Neuronal stem cell (in vitro differentiated cells): ENCODE measurements at regions not wholly inside any gene's neighbourhood (a gene's known extent, or its start where the extent isn't known, plus 50 kb on each side); places are given as distances from the start of the nearest gene placed in this dataset.
A peak's percentile ranks its signal among the peaks of the same experiment; 100 is the strongest.

Experiments used
- DNase-seq: peaks from one replicate; pipeline ENCODE4 v3.0.0-alpha.2; 2013; ENCODE audit warnings: low spot score
- H2AFZ ChIP-seq: one replicate; pipeline ENCODE4 v1.6.1; 2013; ENCODE audit warnings: mild to moderate bottlenecking, low read length, inconsistent platforms
- H2AK5ac ChIP-seq: 2 replicates; pipeline ENCODE4 v1.6.1; 2013; ENCODE audit warnings: low read depth, mild to moderate bottlenecking, inconsistent platforms, low read length, moderate library complexity, mixed read lengths
- H2BK120ac ChIP-seq: 2 replicates; pipeline ENCODE4 v1.6.1; 2013; ENCODE audit warnings: low read depth, mild to moderate bottlenecking, inconsistent platforms, low read length, moderate library complexity, mixed read lengths
- H2BK12ac ChIP-seq: one replicate; pipeline ENCODE4 v1.6.1; 2013; ENCODE audit warnings: low read length, inconsistent platforms
- H2BK15ac ChIP-seq: 2 replicates; pipeline ENCODE4 v1.6.1; 2013; ENCODE audit warnings: mild to moderate bottlenecking, low read length, inconsistent platforms, mixed read lengths
- H2BK5ac ChIP-seq: one replicate; pipeline ENCODE4 v1.6.1; 2013; ENCODE audit warnings: inconsistent platforms, mild to moderate bottlenecking, low read length, moderate library complexity
- H3K14ac ChIP-seq: one replicate; pipeline ENCODE4 v1.6.1; 2013; ENCODE audit warnings: low read length, inconsistent platforms
- H3K18ac ChIP-seq: 2 replicates; pipeline ENCODE4 v1.6.1; 2013; ENCODE audit warnings: low read length, inconsistent platforms
- H3K23ac ChIP-seq: 2 replicates; pipeline ENCODE4 v1.6.1; 2013; ENCODE audit warnings: low read depth, mild to moderate bottlenecking, mixed read lengths, low read length, inconsistent platforms; ENCODE audit not compliant: poor library complexity
- H3K27ac ChIP-seq: replicated peaks from 3 replicates; pipeline ENCODE4 v1.5.1; 2013; ENCODE audit warnings: low read length, inconsistent platforms
- H3K27me3 ChIP-seq, 3 experiments: 2 replicates each; pipeline ENCODE4 v1.6.1; 2013; ENCODE audit warnings: low read length in 3 of 3, mild to moderate bottlenecking in 2 of 3, inconsistent platforms in 1 of 3, low read depth in 1 of 3, mixed read lengths in 1 of 3, moderate library complexity in 1 of 3; ENCODE audit not compliant: control insufficient read depth in 3 of 3, insufficient read depth in 3 of 3
- H3K36me3 ChIP-seq, 2 donors: replicated peaks in 1 of 2; 2 replicates each; pipeline ENCODE4 v1.6.1; 2013; ENCODE audit warnings: low read length in 2 of 2; ENCODE audit not compliant: control insufficient read depth in 2 of 2, insufficient read depth in 2 of 2
- H3K4ac ChIP-seq: 2 replicates; pipeline ENCODE4 v1.6.1; 2013; ENCODE audit warnings: inconsistent platforms, mild to moderate bottlenecking, low read length, moderate library complexity
- H3K4me1 ChIP-seq, 2 donors: 1 replicate in 1 of 2; 2 replicates in 1 of 2; pipeline ENCODE4 v1.6.1; 2013; ENCODE audit warnings: low read length in 2 of 2, low read depth in 1 of 2; ENCODE audit not compliant: control insufficient read depth in 2 of 2, insufficient read depth in 1 of 2
- H3K4me2 ChIP-seq: one replicate; pipeline ENCODE4 v1.6.1; 2013; ENCODE audit warnings: mild to moderate bottlenecking, low read length, inconsistent platforms; ENCODE audit not compliant: insufficient read depth, poor library complexity, severe bottlenecking
- H3K4me3 ChIP-seq, 2 donors: 2 replicates each; pipeline ENCODE4 v1.5.1; 2013; ENCODE audit warnings: low read length in 2 of 2, mild to moderate bottlenecking in 2 of 2, inconsistent platforms in 1 of 2, moderate library complexity in 1 of 2
- H3K79me1 ChIP-seq: one replicate; pipeline ENCODE4 v1.6.1; 2013; ENCODE audit warnings: low read depth, mild to moderate bottlenecking, inconsistent platforms, low read length, moderate library complexity
- H3K9ac ChIP-seq: one replicate; pipeline ENCODE4 v1.6.1; 2013; ENCODE audit warnings: mild to moderate bottlenecking, low read depth, low read length, inconsistent platforms; ENCODE audit not compliant: poor library complexity
- H3K9me3 ChIP-seq, 2 donors: replicated peaks in 1 of 2; 2 replicates each; pipeline versions ENCODE3 to v1.6.1; 2013; ENCODE audit warnings: low read length in 2 of 2, mild to moderate bottlenecking in 2 of 2, inconsistent platforms in 1 of 2, low read depth in 1 of 2, mixed read lengths in 1 of 2, moderate library complexity in 1 of 2; ENCODE audit not compliant: control insufficient read depth in 2 of 2, insufficient read depth in 1 of 2
- H4K8ac ChIP-seq: one replicate; pipeline ENCODE4 v1.6.1; 2013; ENCODE audit warnings: low read depth, mild to moderate bottlenecking, inconsistent platforms, low read length, moderate library complexity
- H4K91ac ChIP-seq: one replicate; pipeline ENCODE4 v1.6.1; 2013; ENCODE audit warnings: low read length, low read depth, mild to moderate bottlenecking, inconsistent platforms; ENCODE audit not compliant: poor library complexity
- WGBS, 2 donors: extraction: QIAGEN DNeasy Blood & Tissue Kit; methylation state at CpG; one replicate each; pipeline ENCODE4 v1.1.7; 2013; ENCODE audit warnings: missing lambda C conversion rate in 2 of 2, mixed read lengths in 1 of 2; ENCODE audit not compliant: insufficient read length in 2 of 2, insufficient replicate concordance in 1 of 2; ENCODE audit errors: extremely low coverage in 2 of 2; 5-methylcytosine and 5-hydroxymethylcytosine counted together

- H3K9ac ChIP-seq = no peak overlapping the region
- H2BK12ac ChIP-seq = no peak overlapping the region
- H3K4me1 ChIP-seq = no peaks in the 10 kb centered on the region
- no CpG with 5 or more reads among the region's 1 CpG for WGBS, 2 donors
- no peak overlapping the region for H2AK5ac ChIP-seq
- no peaks in the 10 kb centered on the region for H3K9me3 ChIP-seq
- no peak overlapping the region for H3K23ac ChIP-seq
- H3K4me2 ChIP-seq = no peak overlapping the region
- no peaks in the 10 kb centered on the region for H3K27me3 ChIP-seq
- no peak overlapping the region for H3K14ac ChIP-seq
- no peaks in the 10 kb centered on the region for H3K36me3 ChIP-seq
- no peaks in the 10 kb centered on the region for H3K79me1 ChIP-seq
- no peak overlapping the region for H2BK5ac ChIP-seq
- no peak overlapping the region for H2AFZ ChIP-seq
- DNase-seq = no peak
- no peak overlapping the region for H4K91ac ChIP-seq
- H3K4ac ChIP-seq = no peak overlapping the region
- H4K8ac ChIP-seq = no peak overlapping the region
- no peak overlapping the region for H3K4me3 ChIP-seq
- H2BK15ac ChIP-seq = no peak overlapping the region
- H2BK120ac ChIP-seq = no peak overlapping the region
- no peak overlapping the region for H3K18ac ChIP-seq
- no peak overlapping the region for H3K27ac ChIP-seq
Observed at GRCh38 chr2:167626301-167626700, 621.1 kb downstream of the STK39 start.

- H3K27me3 ChIP-seq = no peaks in the 10 kb centered on the region
- no peak overlapping the region for H2AFZ ChIP-seq
- H4K91ac ChIP-seq = no peak overlapping the region
- no peak overlapping the region for H3K4ac ChIP-seq
- no peak overlapping the region for H3K9ac ChIP-seq
- no peaks in the 10 kb centered on the region for H3K9me3 ChIP-seq
- no peak overlapping the region for H2BK5ac ChIP-seq
- no peaks in the 10 kb centered on the region for H3K36me3 ChIP-seq
- DNase-seq = no peak
- H3K27ac ChIP-seq = peak overlapping the region; percentile 23
- H3K14ac ChIP-seq = no peak overlapping the region
- H3K4me2 ChIP-seq = no peak overlapping the region
- H2BK120ac ChIP-seq = no peak overlapping the region
- no peak overlapping the region for H2BK15ac ChIP-seq
- H3K4me3 ChIP-seq = no peak overlapping the region
- H2AK5ac ChIP-seq = no peak overlapping the region
- H3K79me1 ChIP-seq = no peaks in the 10 kb centered on the region
- H3K4me1 ChIP-seq = peaks cover 0 to 2% of the 10 kb centered on the region in 2 donors
- H2BK12ac ChIP-seq = no peak overlapping the region
- no peak overlapping the region for H3K23ac ChIP-seq
- no peak overlapping the region for H3K18ac ChIP-seq
- H4K8ac ChIP-seq = no peak overlapping the region
Observed at GRCh38 chr2:167616997-167617396, 630.4 kb downstream of the STK39 start.

GRCh38 chr2:167613471-167613870 is 633.9 kb downstream of the STK39 start:
- Histone ChIP-seq H3K9ac (no peak overlapping the region), H2AFZ (no peak overlapping the region), H3K4me1 (no peaks in the 10 kb centered on the region), H3K79me1 (no peaks in the 10 kb centered on the region), H3K4me3 (no peak overlapping the region), H3K36me3 (no peaks in the 10 kb centered on the region), H3K14ac (no peak overlapping the region), H3K4ac (no peak overlapping the region), H2BK12ac (no peak overlapping the region), H2BK15ac (no peak overlapping the region), H2AK5ac (no peak overlapping the region), H3K27me3 (no peaks in the 10 kb centered on the region), H4K91ac (no peak overlapping the region), H3K18ac (no peak overlapping the region), H3K9me3 (peaks cover 0 to 2% of the 10 kb centered on the region in 2 donors), H2BK5ac (no peak overlapping the region), H3K23ac (no peak overlapping the region), H2BK120ac (no peak overlapping the region), H4K8ac (no peak overlapping the region), H3K4me2 (no peak overlapping the region), H3K27ac (no peak overlapping the region)
- WGBS, 2 donors = no CpG with 5 or more reads among the region's 1 CpG
- no peak for DNase-seq

GRCh38 chr2:167608487-167608886 is 638.9 kb downstream of the STK39 start:
- Histone ChIP-seq H3K18ac (no peak overlapping the region), H2AK5ac (no peak overlapping the region), H3K4me1 (no peaks in the 10 kb centered on the region), H3K14ac (no peak overlapping the region), H4K91ac (no peak overlapping the region), H3K23ac (no peak overlapping the region), H3K27ac (no peak overlapping the region), H2BK15ac (no peak overlapping the region), H3K27me3 (no peaks in the 10 kb centered on the region), H3K79me1 (no peaks in the 10 kb centered on the region), H3K9ac (no peak overlapping the region), H3K36me3 (no peaks in the 10 kb centered on the region), H3K4me2 (no peak overlapping the region), H2BK5ac (no peak overlapping the region), H4K8ac (no peak overlapping the region), H2BK120ac (no peak overlapping the region), H3K4ac (no peak overlapping the region), H3K4me3 (no peak overlapping the region), H2BK12ac (no peak overlapping the region), H3K9me3 (peaks cover 0 to 2% of the 10 kb centered on the region in 2 donors), H2AFZ (no peak overlapping the region)
- no peak for DNase-seq
